Activated naive CD4-positive, alpha-beta T cell treated with anti-CD3 and anti-CD28 coated beads, Interleukin-2, amount 50 U/mL, for 72 hours (primary cell): ENCODE measurements at regions not wholly inside any gene's neighbourhood (a gene's known extent, or its start where the extent isn't known, plus 50 kb on each side); places are given as distances from the start of the nearest gene placed in this dataset.
"Not testable (repeated sequence)": the region's sequence is repeated elsewhere in the genome, so short reads cannot be mapped to it uniquely, and the experiment has no call there.

ENCODE experiments used
- ATAC-seq, 2 donors: fragments of 150-1000 bp; cut with Tn5 transposase; 2 replicates each; pipeline ENCODE4 v1.10.0; 2021; ENCODE audit warnings: mild to moderate bottlenecking in 2 of 2, moderate library complexity in 2 of 2
- DNase-seq, 2 donors: peaks; one replicate each; pipeline ENCODE4 v3.0.0; 2021 to 2022; ENCODE audit warnings: low spot score in 2 of 2
- H3K27ac Mint-ChIP-seq, 2 donors: one replicate each; pipeline ENCODE4 v1.8.0; 2022; ENCODE audit warnings: mild to moderate bottlenecking in 2 of 2, mixed read lengths in 2 of 2
- H3K36me3 Mint-ChIP-seq, 2 donors: one replicate each; pipeline ENCODE4 v1.8.0; 2022; ENCODE audit warnings: mixed read lengths in 2 of 2
- H3K9me3 Mint-ChIP-seq, 2 donors: one replicate each; pipeline ENCODE4 v1.8.0; 2022; ENCODE audit warnings: mixed read lengths in 2 of 2

GRCh38 chr20:30551236-30551635 lies 706.2 kb upstream of the DEFB115 start:
- not testable (repeated sequence) for H3K36me3 Mint-ChIP-seq, ATAC-seq
- peaks cover 4 to 13% of the 10 kb centered on the region in 2 donors for H3K9me3 Mint-ChIP-seq

GRCh38 chr20:30556797-30557196 lies 700.7 kb upstream of the DEFB115 start:
- H3K9me3 Mint-ChIP-seq, result not testable (repeated sequence)

More at GRCh38 chr20:30551236-30551635, 706.2 kb upstream of the DEFB115 start:
- DNase-seq, H3K27ac Mint-ChIP-seq: not testable (repeated sequence)

GRCh38 chr20:30565086-30565485 lies 692.4 kb upstream of the DEFB115 start:
- H3K9me3 Mint-ChIP-seq, DNase-seq, ATAC-seq, H3K27ac Mint-ChIP-seq, H3K36me3 Mint-ChIP-seq: not testable (repeated sequence)

More at GRCh38 chr20:30556797-30557196, 700.7 kb upstream of the DEFB115 start:
- ATAC-seq, H3K27ac Mint-ChIP-seq, DNase-seq, H3K36me3 Mint-ChIP-seq: not testable (repeated sequence)

GRCh38 chr20:30569867-30570266 lies 687.6 kb upstream of the DEFB115 start:
- not testable (repeated sequence) for H3K9me3 Mint-ChIP-seq, H3K36me3 Mint-ChIP-seq, ATAC-seq, H3K27ac Mint-ChIP-seq, DNase-seq

- H3K36me3 Mint-ChIP-seq, ATAC-seq: not testable (repeated sequence)
Observed at GRCh38 chr20:30570622-30571021, 686.8 kb upstream of the DEFB115 start.

GRCh38 chr20:30574337-30574736 lies 683.1 kb upstream of the DEFB115 start:
- ATAC-seq, result not testable (repeated sequence)

More at GRCh38 chr20:30570622-30571021, 686.8 kb upstream of the DEFB115 start:
- not testable (repeated sequence) for H3K27ac Mint-ChIP-seq, DNase-seq, H3K9me3 Mint-ChIP-seq

GRCh38 chr20:30579069-30579468 lies 678.4 kb upstream of the DEFB115 start:
- not testable (repeated sequence) for H3K36me3 Mint-ChIP-seq, DNase-seq, H3K9me3 Mint-ChIP-seq, H3K27ac Mint-ChIP-seq, ATAC-seq

More at GRCh38 chr20:30574337-30574736, 683.1 kb upstream of the DEFB115 start:
- H3K27ac Mint-ChIP-seq, H3K9me3 Mint-ChIP-seq, DNase-seq, H3K36me3 Mint-ChIP-seq: not testable (repeated sequence)

GRCh38 chr20:30579824-30580438 lies 677.5 kb upstream of the DEFB115 start:
- not testable (repeated sequence) for DNase-seq, H3K9me3 Mint-ChIP-seq

GRCh38 chr20:30581839-30582238 lies 675.6 kb upstream of the DEFB115 start:
- not testable (repeated sequence) for H3K36me3 Mint-ChIP-seq, H3K27ac Mint-ChIP-seq, DNase-seq, H3K9me3 Mint-ChIP-seq, ATAC-seq

More at GRCh38 chr20:30579824-30580438, 677.5 kb upstream of the DEFB115 start:
- H3K27ac Mint-ChIP-seq, H3K36me3 Mint-ChIP-seq, ATAC-seq: not testable (repeated sequence)

- ATAC-seq, H3K27ac Mint-ChIP-seq, DNase-seq, H3K36me3 Mint-ChIP-seq, H3K9me3 Mint-ChIP-seq: not testable (repeated sequence)
Observed at GRCh38 chr20:30584403-30584802, 673.1 kb upstream of the DEFB115 start.

GRCh38 chr20:30585244-30585796 lies 672.1 kb upstream of the DEFB115 start:
- not testable (repeated sequence) for H3K9me3 Mint-ChIP-seq, H3K36me3 Mint-ChIP-seq, ATAC-seq, DNase-seq, H3K27ac Mint-ChIP-seq

GRCh38 chr20:30586178-30586577 lies 671.3 kb upstream of the DEFB115 start:
- H3K36me3 Mint-ChIP-seq, result not testable (repeated sequence)

GRCh38 chr20:30593572-30593971 lies 663.9 kb upstream of the DEFB115 start:
- ATAC-seq (no peak), DNase-seq (no peak)
- Mint-ChIP-seq H3K9me3 (peaks cover 0 to 5% of the 10 kb centered on the region in 2 donors), H3K27ac (no peak overlapping the region), H3K36me3 (no peaks in the 10 kb centered on the region)

More at GRCh38 chr20:30586178-30586577, 671.3 kb upstream of the DEFB115 start:
- not testable (repeated sequence) for H3K9me3 Mint-ChIP-seq, DNase-seq, H3K27ac Mint-ChIP-seq, ATAC-seq

- no peak for DNase-seq
- Mint-ChIP-seq H3K9me3 (peaks cover 0 to 5% of the 10 kb centered on the region in 2 donors), H3K27ac (no peak overlapping the region), H3K36me3 (no peaks in the 10 kb centered on the region)
- no peak for ATAC-seq
Observed at GRCh38 chr20:30594112-30594511, 663.4 kb upstream of the DEFB115 start.

GRCh38 chr20:30595698-30596097 lies 661.8 kb upstream of the DEFB115 start:
- peaks cover 0 to 5% of the 10 kb centered on the region in 2 donors for H3K9me3 Mint-ChIP-seq
- H3K27ac Mint-ChIP-seq, result no peak overlapping the region
- DNase-seq (no peak), ATAC-seq (no peak)
- no peaks in the 10 kb centered on the region for H3K36me3 Mint-ChIP-seq

GRCh38 chr20:30597429-30597828 lies 660.0 kb upstream of the DEFB115 start:
- H3K9me3 Mint-ChIP-seq, DNase-seq, H3K27ac Mint-ChIP-seq, ATAC-seq, H3K36me3 Mint-ChIP-seq: not testable (repeated sequence)

- Mint-ChIP-seq H3K36me3 (peaks cover 0 to 7% of the 10 kb centered on the region in 2 donors), H3K27ac (no peak overlapping the region), H3K9me3 (peaks cover 6 to 7% of the 10 kb centered on the region in 2 donors)
- no peak for ATAC-seq
- no peak for DNase-seq
Observed at GRCh38 chr20:30598460-30599230, 658.8 kb upstream of the DEFB115 start.
